Naive thymus-derived CD4-positive, alpha-beta T cell (primary cell): ENCODE measurements at regions not wholly inside any gene's neighbourhood (a gene's known extent, or its start where the extent isn't known, plus 50 kb on each side); places are given as distances from the start of the nearest gene placed in this dataset.

Experiments
- ATAC-seq: fragments of 150-1000 bp; cut with Tn5 transposase; 2 replicates; pipeline ENCODE4 v1.10.0; 2021; ENCODE audit warnings: mild to moderate bottlenecking, moderate library complexity
- CTCF ChIA-PET: fragments of 350-600 bp; sonication (Branson Sonifier 250); formaldehyde crosslinking; loops from one replicate; lab custom pipeline; 2021; ENCODE audit warnings: antibody characterized with exemption; lab: Charles Lee
- POLR2A ChIA-PET: fragments of 350-600 bp; sonication (Branson Sonifier 250); formaldehyde crosslinking; loops from one replicate; lab custom pipeline; 2021; ENCODE audit warnings: antibody characterized with exemption, inconsistent platforms; lab: Charles Lee
- DNase-seq, 9 donors: peaks; one replicate each; pipeline versions ENCODE4 v3.0.0 to v3.0.0-alpha.2; 2020 to 2022; ENCODE audit warnings: mixed read lengths in 1 of 9
- H3K27ac ChIP-seq: one replicate; pipeline ENCODE4 v1.7.0; 2013; ENCODE audit warnings: mild to moderate bottlenecking, low read depth, low read length, moderate library complexity
- H3K27me3 ChIP-seq, 2 donors: one replicate each; pipeline ENCODE4 v1.7.0; 2013; ENCODE audit warnings: low read length in 2 of 2, mild to moderate bottlenecking in 2 of 2, moderate library complexity in 2 of 2; ENCODE audit not compliant: control insufficient read depth in 2 of 2, insufficient read depth in 2 of 2
- H3K36me3 ChIP-seq, 3 experiments: 1 replicate in 2 of 3; 2 replicates in 1 of 3; pipeline ENCODE4 v1.7.0; 2013; ENCODE audit warnings: low read length in 3 of 3, mild to moderate bottlenecking in 3 of 3, moderate library complexity in 1 of 3; ENCODE audit not compliant: insufficient read depth in 3 of 3, control insufficient read depth in 2 of 3
- H3K4me1 ChIP-seq, 2 donors: one replicate each; pipeline ENCODE4 v1.7.0; 2013; ENCODE audit warnings: low read length in 2 of 2, mild to moderate bottlenecking in 2 of 2, moderate library complexity in 1 of 2; ENCODE audit not compliant: control insufficient read depth in 2 of 2, insufficient read depth in 2 of 2
- H3K4me3 ChIP-seq: 2 replicates; pipeline ENCODE4 v1.7.0; 2013; ENCODE audit warnings: mild to moderate bottlenecking, low read length
- H3K9me3 ChIP-seq, 3 experiments: 1 replicate in 2 of 3; 2 replicates in 1 of 3; pipeline ENCODE4 v1.7.0; 2013; ENCODE audit warnings: low read length in 3 of 3; ENCODE audit not compliant: control insufficient read depth in 2 of 3
- H3K27ac Mint-ChIP-seq, 9 donors: one replicate each; pipeline ENCODE4 v1.8.0; 2020 to 2022; ENCODE audit warnings: mixed read lengths in 9 of 9, mild to moderate bottlenecking in 8 of 9, moderate library complexity in 5 of 9, inconsistent platforms in 2 of 9
- H3K27me3 Mint-ChIP-seq, 5 donors: one replicate each; pipeline ENCODE4 v1.8.0; 2021 to 2022; ENCODE audit warnings: mixed read lengths in 5 of 5, mild to moderate bottlenecking in 1 of 5
- H3K36me3 Mint-ChIP-seq, 5 donors: one replicate each; pipeline ENCODE4 v1.8.0; 2020 to 2022; ENCODE audit warnings: mixed read lengths in 5 of 5, mild to moderate bottlenecking in 3 of 5, inconsistent platforms in 1 of 5
- H3K4me1 Mint-ChIP-seq, 7 donors: one replicate each; pipeline ENCODE4 v1.8.0; 2020 to 2022; ENCODE audit warnings: mixed read lengths in 7 of 7, mild to moderate bottlenecking in 3 of 7, inconsistent platforms in 1 of 7
- H3K4me3 Mint-ChIP-seq, 10 donors: one replicate each; pipeline ENCODE4 v1.8.0; 2020 to 2022; ENCODE audit warnings: mild to moderate bottlenecking in 10 of 10, mixed read lengths in 10 of 10, moderate library complexity in 6 of 10, inconsistent platforms in 2 of 10
- H3K9me3 Mint-ChIP-seq, 11 donors: one replicate each; pipeline ENCODE4 v1.8.0; 2020 to 2022; ENCODE audit warnings: mixed read lengths in 11 of 11, mild to moderate bottlenecking in 4 of 11, inconsistent platforms in 1 of 11, moderate library complexity in 1 of 11
- intact Hi-C, 2 donors: fragments of 100-400 bp; cut with micrococcal nuclease; formaldehyde crosslinking; loops; one replicate each; pipeline ENCODE4 v1.15.1; 2023

DNA sequence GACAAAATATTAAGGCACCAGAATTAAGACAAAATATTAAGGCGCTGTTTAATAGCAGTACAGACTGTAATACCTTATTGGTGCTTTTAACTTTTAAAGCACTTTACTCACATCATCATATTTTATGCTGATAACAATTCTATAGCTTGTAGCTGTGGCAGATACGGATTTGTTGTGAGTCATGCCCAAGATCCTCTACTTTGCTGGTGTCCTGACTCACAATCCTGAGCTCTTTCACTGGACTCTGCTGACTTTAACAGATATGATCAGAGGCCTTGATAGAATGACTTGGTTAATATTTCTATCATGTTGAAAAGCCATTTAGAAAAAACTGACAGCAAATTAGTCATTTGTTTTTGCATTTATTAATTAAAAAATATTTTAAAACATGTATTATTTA lies 99.0 kb upstream of the PKP2 start:
- no peak overlapping the region for H3K27ac Mint-ChIP-seq
- intact Hi-C loops, result no loop called here
- H3K9me3 Mint-ChIP-seq, result peaks cover 0 to 6% (median 0%) of the 10 kb centered on the region in 11 donors
- DNase-seq (no peak), ATAC-seq (no peak)
- H3K9me3 ChIP-seq, result no peaks in the 10 kb centered on the region
- H3K36me3 ChIP-seq, result no peaks in the 10 kb centered on the region
- H3K27ac ChIP-seq, result no peak overlapping the region
- no peaks in the 10 kb centered on the region for H3K4me1 Mint-ChIP-seq
- ChIA-PET CTCF (no interaction called here), POLR2A (no interaction called here)
- H3K27me3 Mint-ChIP-seq, result peaks cover 0 to 13% (median 3%) of the 10 kb centered on the region in 5 donors
- no peak overlapping the region for H3K4me3 ChIP-seq
- no peaks in the 10 kb centered on the region for H3K27me3 ChIP-seq
- H3K36me3 Mint-ChIP-seq, result no peaks in the 10 kb centered on the region
- H3K4me3 Mint-ChIP-seq, result no peak overlapping the region
- H3K4me1 ChIP-seq, result no peaks in the 10 kb centered on the region

DNA sequence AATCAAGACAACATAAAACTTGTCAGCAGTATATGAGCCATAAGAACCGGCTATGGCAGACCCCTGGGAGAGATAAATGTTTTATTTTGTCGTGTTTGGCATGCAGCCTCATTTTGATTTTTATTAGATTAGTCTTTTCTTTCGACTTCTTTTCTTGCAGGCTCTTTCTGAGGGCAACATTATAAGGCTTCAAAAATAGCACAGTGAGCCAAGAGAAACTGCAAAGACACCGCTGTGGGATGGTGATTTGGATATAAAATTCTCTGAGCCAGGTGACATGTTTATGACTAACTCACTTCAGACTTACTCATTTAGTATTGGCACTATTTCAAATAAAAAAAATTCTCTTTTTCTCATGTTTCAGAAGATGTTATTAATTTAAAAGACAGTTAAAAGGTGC lies 96.8 kb upstream of the PKP2 start:
- H3K27me3 Mint-ChIP-seq, result peaks cover 0 to 13% (median 6%) of the 10 kb centered on the region in 5 donors
- Histone ChIP-seq H3K27me3 (no peaks in the 10 kb centered on the region), H3K27ac (no peak overlapping the region), H3K4me3 (no peak overlapping the region), H3K9me3 (no peaks in the 10 kb centered on the region), H3K36me3 (no peaks in the 10 kb centered on the region), H3K4me1 (no peaks in the 10 kb centered on the region)
- no peaks in the 10 kb centered on the region for H3K4me1 Mint-ChIP-seq
- H3K9me3 Mint-ChIP-seq, result peaks cover 0 to 4% (median 0%) of the 10 kb centered on the region in 11 donors
- intact Hi-C loops, result no loop called here
- no peak overlapping the region for H3K27ac Mint-ChIP-seq
- DNase-seq, result no peak
- ATAC-seq, result no peak
- H3K4me3 Mint-ChIP-seq, result no peak overlapping the region
- ChIA-PET POLR2A (no interaction called here), CTCF (no interaction called here)
- H3K36me3 Mint-ChIP-seq, result no peaks in the 10 kb centered on the region

DNA sequence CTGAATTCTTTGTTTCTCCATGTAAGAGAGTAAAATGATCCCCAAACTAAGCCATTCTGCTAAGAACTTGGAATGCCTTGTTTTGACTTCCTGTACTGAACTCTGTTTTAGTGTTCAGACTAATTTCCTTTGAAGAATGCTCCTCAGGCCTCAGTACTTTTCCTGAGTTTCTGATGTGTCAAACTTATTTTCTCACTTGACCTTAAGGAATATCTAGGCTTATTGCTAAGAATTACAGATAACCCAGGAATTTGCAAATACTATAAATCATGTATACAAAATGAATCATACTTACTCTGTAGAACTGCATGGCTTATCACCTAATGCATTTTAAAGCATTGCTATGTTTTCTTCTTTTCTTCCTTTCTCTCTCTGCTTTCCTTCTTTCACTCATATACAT lies 93.1 kb upstream of the PKP2 start:
- Histone ChIP-seq H3K36me3 (no peaks in the 10 kb centered on the region), H3K4me3 (no peak overlapping the region), H3K27me3 (no peaks in the 10 kb centered on the region), H3K27ac (no peak overlapping the region), H3K9me3 (no peaks in the 10 kb centered on the region), H3K4me1 (no peaks in the 10 kb centered on the region)
- CTCF ChIA-PET, result no interaction called here
- DNase-seq (no peak), ATAC-seq (no peak)
- H3K4me3 Mint-ChIP-seq, result no peak overlapping the region
- H3K36me3 Mint-ChIP-seq, result no peaks in the 10 kb centered on the region
- H3K4me1 Mint-ChIP-seq, result no peaks in the 10 kb centered on the region
- H3K9me3 Mint-ChIP-seq, result peaks cover 0 to 3% (median 0%) of the 10 kb centered on the region in 11 donors
- no peak overlapping the region for H3K27ac Mint-ChIP-seq
- peaks cover 0 to 14% (median 8%) of the 10 kb centered on the region in 5 donors for H3K27me3 Mint-ChIP-seq
- POLR2A ChIA-PET, result no interaction called here
- intact Hi-C loops, result no loop called here

DNA sequence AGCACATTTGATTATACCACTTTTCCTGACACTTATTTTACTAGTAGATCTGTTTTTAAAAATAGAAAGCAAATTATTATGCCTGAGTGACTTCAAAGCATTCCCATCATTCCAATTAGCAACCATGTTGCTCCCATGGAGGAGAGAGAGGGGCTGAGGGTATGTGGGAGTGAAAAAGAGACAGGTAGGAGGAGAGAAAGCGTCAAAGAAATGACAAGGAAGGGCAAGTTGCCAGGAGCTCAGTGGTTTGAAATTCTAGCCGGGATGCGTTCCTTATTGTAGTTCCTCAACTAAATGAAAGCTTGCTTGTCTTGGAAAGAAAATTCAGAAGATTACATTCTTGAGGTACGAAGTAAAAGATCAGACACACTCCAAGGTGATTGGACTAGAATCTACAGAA lies 92.4 kb upstream of the PKP2 start:
- no peak overlapping the region for H3K27ac Mint-ChIP-seq
- H3K27ac ChIP-seq, result no peak overlapping the region
- H3K4me1 Mint-ChIP-seq, result no peaks in the 10 kb centered on the region
- H3K4me3 Mint-ChIP-seq, result no peak overlapping the region
- peaks cover 0 to 14% (median 10%) of the 10 kb centered on the region in 5 donors for H3K27me3 Mint-ChIP-seq
- DNase-seq (no peak), ATAC-seq (no peak)
- H3K27me3 ChIP-seq, result no peaks in the 10 kb centered on the region
- intact Hi-C loops, result no loop called here
- no peaks in the 10 kb centered on the region for H3K36me3 Mint-ChIP-seq
- no peaks in the 10 kb centered on the region for H3K9me3 ChIP-seq
- ChIA-PET POLR2A (no interaction called here), CTCF (no interaction called here)
- H3K4me3 ChIP-seq, result no peak overlapping the region
- H3K9me3 Mint-ChIP-seq, result peaks cover 0 to 2% (median 0%) of the 10 kb centered on the region in 11 donors
- H3K4me1 ChIP-seq, result no peaks in the 10 kb centered on the region
- no peaks in the 10 kb centered on the region for H3K36me3 ChIP-seq

DNA sequence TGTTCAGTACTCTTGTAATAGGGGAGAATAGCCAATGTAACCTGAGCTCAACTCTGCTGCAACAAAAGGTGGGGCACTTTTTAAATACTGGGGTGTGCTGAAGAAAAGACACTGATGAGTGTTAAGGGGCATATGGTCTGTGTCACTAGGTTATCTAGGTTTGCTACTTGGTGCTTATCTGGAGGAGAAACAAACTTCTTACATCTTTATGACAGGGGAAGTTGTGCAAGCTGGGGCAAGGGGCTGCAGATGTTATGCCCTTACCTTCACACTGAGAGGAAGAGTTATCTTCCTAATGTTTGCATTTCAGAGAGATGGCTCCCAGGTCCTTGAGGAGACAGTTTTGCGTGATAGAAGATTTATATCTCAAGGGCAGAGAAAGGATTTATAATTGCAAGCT lies 90.9 kb upstream of the PKP2 start:
- DNase-seq, result no peak
- intact Hi-C loops, result no loop called here
- H3K27me3 Mint-ChIP-seq, result peaks cover 0 to 15% (median 10%) of the 10 kb centered on the region in 5 donors
- H3K9me3 Mint-ChIP-seq, result peaks cover 0 to 2% (median 0%) of the 10 kb centered on the region in 11 donors
- no peaks in the 10 kb centered on the region for H3K36me3 ChIP-seq
- H3K9me3 ChIP-seq, result no peaks in the 10 kb centered on the region
- no peaks in the 10 kb centered on the region for H3K4me1 Mint-ChIP-seq
- no peak for ATAC-seq
- H3K27ac Mint-ChIP-seq, result no peak overlapping the region
- no peak overlapping the region for H3K4me3 ChIP-seq
- H3K4me1 ChIP-seq, result no peaks in the 10 kb centered on the region
- H3K36me3 Mint-ChIP-seq, result no peaks in the 10 kb centered on the region
- no peaks in the 10 kb centered on the region for H3K27me3 ChIP-seq
- CTCF ChIA-PET, result no interaction called here
- no peak overlapping the region for H3K27ac ChIP-seq
- POLR2A ChIA-PET, result no interaction called here
- no peak overlapping the region for H3K4me3 Mint-ChIP-seq

DNA sequence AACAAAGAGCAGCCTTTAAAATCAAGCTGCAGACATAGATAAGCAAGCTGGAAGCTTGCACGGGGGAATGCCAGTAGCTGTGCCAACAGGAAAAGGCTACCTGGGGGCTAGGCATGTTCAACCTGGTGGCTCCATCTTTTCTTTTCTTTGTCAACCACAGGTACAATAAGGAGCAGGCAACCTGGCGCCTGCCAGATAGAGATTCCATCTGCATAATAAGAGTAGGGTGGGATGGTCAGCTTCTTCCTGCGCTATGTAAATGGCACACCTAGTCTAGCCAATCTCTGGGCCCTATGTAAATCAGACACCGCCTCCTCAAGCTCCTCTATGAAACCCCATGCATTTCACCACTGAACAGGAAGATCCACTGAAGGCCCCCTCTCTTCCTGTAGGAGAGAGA lies 87.4 kb upstream of the PKP2 start:
- H3K4me1 Mint-ChIP-seq, result no peaks in the 10 kb centered on the region
- Histone ChIP-seq H3K36me3 (no peaks in the 10 kb centered on the region), H3K27me3 (no peaks in the 10 kb centered on the region), H3K4me1 (no peaks in the 10 kb centered on the region), H3K9me3 (no peaks in the 10 kb centered on the region), H3K27ac (no peak overlapping the region), H3K4me3 (no peak overlapping the region)
- ChIA-PET POLR2A (no interaction called here), CTCF (no interaction called here)
- ATAC-seq (no peak), DNase-seq (no peak)
- no peak overlapping the region for H3K4me3 Mint-ChIP-seq
- peaks cover 0 to 20% (median 5%) of the 10 kb centered on the region in 5 donors for H3K27me3 Mint-ChIP-seq
- intact Hi-C loops, result no loop called here
- no peak overlapping the region for H3K27ac Mint-ChIP-seq
- H3K36me3 Mint-ChIP-seq, result no peaks in the 10 kb centered on the region
- peaks cover 0 to 5% (median 0%) of the 10 kb centered on the region in 11 donors for H3K9me3 Mint-ChIP-seq

DNA sequence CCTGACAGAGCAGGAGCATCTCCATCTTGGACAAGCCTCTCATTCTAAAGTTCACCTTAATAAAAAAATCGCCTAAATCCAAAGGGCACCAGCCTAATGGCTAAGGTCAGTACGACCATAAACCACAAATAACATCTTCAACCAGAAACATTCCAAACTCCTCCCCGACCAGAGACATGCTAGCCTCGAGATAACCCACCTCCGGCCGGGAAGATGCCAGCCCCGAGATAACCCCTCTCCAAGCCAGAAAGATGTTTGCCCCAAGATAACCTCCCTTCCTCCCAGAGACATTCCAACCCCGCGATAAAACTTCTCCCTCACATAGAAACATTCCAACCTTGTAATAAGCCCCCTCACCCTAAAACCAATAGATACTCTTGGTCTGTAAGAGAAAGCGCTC lies 86.8 kb upstream of the PKP2 start:
- intact Hi-C loops, result no loop called here
- ChIA-PET POLR2A (no interaction called here), CTCF (no interaction called here)
- no peaks in the 10 kb centered on the region for H3K27me3 ChIP-seq
- H3K9me3 ChIP-seq, result no peaks in the 10 kb centered on the region
- H3K4me1 ChIP-seq, result no peaks in the 10 kb centered on the region
- Mint-ChIP-seq H3K27me3 (peaks cover 0 to 20% (median 5%) of the 10 kb centered on the region in 5 donors), H3K4me3 (no peak overlapping the region), H3K4me1 (no peaks in the 10 kb centered on the region), H3K36me3 (no peaks in the 10 kb centered on the region), H3K9me3 (peaks cover 0 to 5% (median 0%) of the 10 kb centered on the region in 11 donors), H3K27ac (no peak overlapping the region)
- H3K27ac ChIP-seq, result no peak overlapping the region
- no peak for ATAC-seq
- no peaks in the 10 kb centered on the region for H3K36me3 ChIP-seq
- DNase-seq, result no peak
- H3K4me3 ChIP-seq, result no peak overlapping the region
